ENCODE measurements at regions not wholly inside any gene's neighbourhood (a gene's known extent, or its start where the extent isn't known, plus 50 kb on each side); places are given as distances from the start of the nearest gene placed in this dataset.

DNA sequence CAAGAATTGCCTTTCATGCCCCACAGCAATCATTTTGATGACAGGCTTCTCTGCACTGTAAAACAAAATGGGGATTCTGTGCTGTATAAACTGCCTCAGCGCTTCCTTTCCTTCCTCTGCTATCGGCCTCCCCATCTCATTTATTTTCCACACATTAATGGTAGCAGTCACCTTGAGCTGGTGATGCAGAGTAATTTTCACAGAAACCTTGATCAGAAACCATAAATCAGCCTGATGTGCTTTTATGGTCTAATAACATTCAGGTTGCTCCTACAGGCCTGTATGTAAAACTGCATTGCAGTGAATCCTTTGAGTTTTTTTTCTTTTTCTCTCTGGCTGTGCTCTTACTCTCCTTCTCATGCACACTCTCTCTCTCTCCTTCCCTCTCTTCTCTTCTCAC is 578.4 kb upstream of the STXBP6 start:
- intact Hi-C loops (cut with DNase I) = no loop called here
- no peak for DNase-seq (ENCODE audit: low spot score in 2 of 2)

DNA sequence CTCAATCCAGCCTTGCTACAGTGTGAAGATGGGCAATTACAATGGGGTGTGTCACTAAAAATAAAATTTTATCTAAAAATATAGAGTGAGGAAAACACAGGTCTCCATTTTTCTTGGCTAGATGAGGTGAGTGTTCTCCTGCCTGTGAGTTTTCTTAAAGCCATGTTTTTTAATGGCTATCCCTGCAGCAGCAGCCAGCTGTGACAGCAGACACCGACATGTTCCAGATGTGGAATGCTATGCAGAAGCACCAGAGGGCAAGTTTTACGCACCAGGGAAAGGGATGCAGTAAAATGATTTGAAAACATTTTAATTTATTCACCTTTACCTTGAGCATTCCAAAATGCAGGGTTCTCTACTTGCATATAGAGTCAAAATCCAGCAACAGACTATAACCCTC is 577.0 kb upstream of the STXBP6 start:
- intact Hi-C loops (cut with DNase I) = no loop called here
- Histone ChIP-seq H3K27me3 (no peaks in the 10 kb centered on the region), H3K27ac (no peak overlapping the region), H3K36me3 (no peaks in the 10 kb centered on the region), H3K4me1 (no peaks in the 10 kb centered on the region), H3K9me3 (no peaks in the 10 kb centered on the region), H3K4me3 (no peak overlapping the region)
- no peak for DNase-seq (ENCODE audit: low spot score in 2 of 2)
- TF ChIP-seq, protein P1, sequence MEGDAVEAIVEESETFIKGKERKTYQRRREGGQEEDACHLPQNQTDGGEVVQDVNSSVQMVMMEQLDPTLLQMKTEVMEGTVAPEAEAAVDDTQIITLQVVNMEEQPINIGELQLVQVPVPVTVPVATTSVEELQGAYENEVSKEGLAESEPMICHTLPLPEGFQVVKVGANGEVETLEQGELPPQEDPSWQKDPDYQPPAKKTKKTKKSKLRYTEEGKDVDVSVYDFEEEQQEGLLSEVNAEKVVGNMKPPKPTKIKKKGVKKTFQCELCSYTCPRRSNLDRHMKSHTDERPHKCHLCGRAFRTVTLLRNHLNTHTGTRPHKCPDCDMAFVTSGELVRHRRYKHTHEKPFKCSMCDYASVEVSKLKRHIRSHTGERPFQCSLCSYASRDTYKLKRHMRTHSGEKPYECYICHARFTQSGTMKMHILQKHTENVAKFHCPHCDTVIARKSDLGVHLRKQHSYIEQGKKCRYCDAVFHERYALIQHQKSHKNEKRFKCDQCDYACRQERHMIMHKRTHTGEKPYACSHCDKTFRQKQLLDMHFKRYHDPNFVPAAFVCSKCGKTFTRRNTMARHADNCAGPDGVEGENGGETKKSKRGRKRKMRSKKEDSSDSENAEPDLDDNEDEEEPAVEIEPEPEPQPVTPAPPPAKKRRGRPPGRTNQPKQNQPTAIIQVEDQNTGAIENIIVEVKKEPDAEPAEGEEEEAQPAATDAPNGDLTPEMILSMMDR (IDR thresholded peaks at IDR 0.05) = no peak

More for the DNA sequence above, 578.4 kb upstream of the STXBP6 start:
- Histone ChIP-seq H3K27ac (no peak overlapping the region), H3K27me3 (no peaks in the 10 kb centered on the region), H3K4me3 (no peak overlapping the region), H3K9me3 (no peaks in the 10 kb centered on the region), H3K36me3 (no peaks in the 10 kb centered on the region), H3K4me1 (no peaks in the 10 kb centered on the region)
- TF ChIP-seq, protein P1 (IDR thresholded peaks at IDR 0.05) = no peak

DNA sequence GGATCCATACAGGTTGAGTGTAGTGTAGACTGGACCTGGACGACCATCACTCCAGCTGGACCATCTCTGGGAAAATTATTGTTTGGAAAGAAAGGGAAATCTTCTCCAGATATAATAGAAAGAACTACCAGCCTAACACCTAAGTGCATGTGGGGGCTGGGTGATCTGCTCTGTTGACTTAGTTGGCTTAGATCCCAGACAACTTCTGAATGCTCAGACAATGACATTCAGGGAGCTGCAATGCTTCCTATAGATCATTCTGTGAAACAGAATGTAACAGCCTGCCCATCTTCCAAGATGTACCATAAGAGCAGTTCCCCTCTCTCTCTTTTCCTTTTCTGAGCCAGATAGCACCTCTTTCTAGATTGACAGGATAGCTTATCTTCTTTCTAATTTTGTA is 572.8 kb upstream of the STXBP6 start:
- Histone ChIP-seq H3K27ac (no peak overlapping the region), H3K4me1 (no peaks in the 10 kb centered on the region), H3K36me3 (no peaks in the 10 kb centered on the region), H3K9me3 (no peaks in the 10 kb centered on the region), H3K4me3 (no peak overlapping the region), H3K27me3 (no peaks in the 10 kb centered on the region)
- intact Hi-C loops (cut with DNase I) = no loop called here
- DNase-seq (ENCODE audit: low spot score in 2 of 2) = no peak
- TF ChIP-seq, protein P1 (IDR thresholded peaks at IDR 0.05) = no peak

DNA sequence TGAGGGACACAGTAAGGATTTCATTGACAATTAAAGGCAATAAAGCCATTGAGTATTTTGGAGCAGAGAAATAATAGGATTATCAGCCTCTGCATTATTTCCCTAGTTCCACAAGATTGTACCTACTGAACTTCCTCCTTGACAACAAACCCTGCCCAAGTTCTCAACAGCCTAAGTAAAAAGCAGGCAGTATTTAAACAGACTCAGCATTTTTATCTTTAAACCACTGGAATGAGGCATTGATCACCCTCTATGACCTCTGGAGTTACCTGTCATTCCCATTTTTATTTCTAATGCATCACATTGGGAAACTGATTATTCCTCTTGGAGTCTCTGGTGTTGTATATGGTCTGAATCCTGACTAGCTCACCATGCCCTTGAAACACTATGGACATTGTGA is 570.6 kb upstream of the STXBP6 start:
- Histone ChIP-seq H3K9me3 (peaks cover 0 to 4% of the 10 kb centered on the region in 2 donors), H3K4me1 (no peaks in the 10 kb centered on the region), H3K4me3 (no peak overlapping the region), H3K36me3 (no peaks in the 10 kb centered on the region), H3K27ac (no peak overlapping the region), H3K27me3 (no peaks in the 10 kb centered on the region)
- no peak for DNase-seq (ENCODE audit: low spot score in 2 of 2)
- intact Hi-C loops (cut with DNase I) = no loop called here
- TF ChIP-seq, protein P1 (IDR thresholded peaks at IDR 0.05) = no peak

DNA sequence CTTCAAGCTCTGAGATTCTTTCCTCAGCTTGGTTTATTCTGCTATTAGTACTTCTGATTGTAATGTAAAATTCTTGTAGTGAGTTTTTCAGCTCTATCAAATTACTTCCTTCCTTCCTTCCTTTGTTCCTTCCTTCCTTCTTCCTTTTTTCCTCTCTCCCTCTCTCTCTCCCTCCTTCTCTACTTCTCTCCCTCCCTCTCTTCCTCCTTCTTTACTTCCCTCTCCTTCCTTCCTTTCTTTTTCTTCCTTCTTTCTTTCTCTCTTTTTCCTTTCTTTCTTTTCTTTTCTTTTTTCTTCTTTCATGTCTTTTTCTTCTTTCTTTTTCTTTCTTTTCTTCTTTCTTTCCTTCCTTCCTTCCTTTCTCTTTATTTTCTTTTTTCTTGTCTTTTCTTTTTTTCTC is 565.2 kb upstream of the STXBP6 start:
- no peak for DNase-seq (ENCODE audit: low spot score in 2 of 2)

More for the DNA sequence above, 565.2 kb upstream of the STXBP6 start:
- TF ChIP-seq, protein P1 (IDR thresholded peaks at IDR 0.05) = no peak
- Histone ChIP-seq H3K27me3 (no peaks in the 10 kb centered on the region), H3K36me3 (no peaks in the 10 kb centered on the region), H3K4me1 (no peaks in the 10 kb centered on the region), H3K9me3 (peaks cover 0 to 5% of the 10 kb centered on the region in 2 donors), H3K4me3 (no peak overlapping the region), H3K27ac (no peak overlapping the region)
- intact Hi-C loops (cut with DNase I) = no loop called here

Measured in ascending aorta (tissue), 2 donors.